Upper lobe of right lung (tissue), 1 donor: ENCODE measurements at regions not wholly inside any gene's neighbourhood (a gene's known extent, or its start where the extent isn't known, plus 50 kb on each side); places are given as distances from the start of the nearest gene placed in this dataset.

Experiments
- ATAC-seq: fragments of 200-7000 bp; cut with Tn5 transposase; one replicate; pipeline ENCODE4 v1.9.1; 2020; ENCODE audit warnings: mild to moderate bottlenecking, moderate library complexity
- DNase-seq: peaks from one replicate; pipeline ENCODE4 v3.0.0-alpha.2; 2020
- H3K27ac ChIP-seq: fragments of 200-600 bp; one replicate; pipeline ENCODE4 v1.8.0; 2022
- H3K27me3 ChIP-seq: fragments of 200-600 bp; one replicate; pipeline ENCODE4 v1.8.0; 2022; ENCODE audit warnings: mild to moderate bottlenecking
- H3K36me3 ChIP-seq: fragments of 200-600 bp; one replicate; pipeline ENCODE4 v1.8.0; 2022
- H3K4me1 ChIP-seq: fragments of 200-600 bp; one replicate; pipeline ENCODE4 v1.8.0; 2022
- H3K4me3 ChIP-seq: fragments of 200-600 bp; one replicate; pipeline ENCODE4 v1.8.0; 2022; ENCODE audit warnings: mild to moderate bottlenecking
- H3K9me3 ChIP-seq: fragments of 200-600 bp; one replicate; pipeline ENCODE4 v1.8.0; 2022
- CTCF ChIP-seq: fragments of 200-600 bp; IDR thresholded peaks from one replicate; pipeline ENCODE4 v1.8.0; 2022; ENCODE audit warnings: antibody characterized with exemption
- intact Hi-C: fragments of 100-400 bp; cut with DNase I; formaldehyde crosslinking; loops from one replicate; pipeline ENCODE4 v1.11.0; 2022
- donor health status: DM: no; HTN: yes; CAD: no; lungs with severe emphysema.

GRCh38 chr14:66140963-66141362, 345.2 kb upstream of the CCDC196 start:
- no peak overlapping the region for H3K27ac ChIP-seq
- no peak for ATAC-seq
- no peaks in the 10 kb centered on the region for H3K9me3 ChIP-seq
- no peaks in the 10 kb centered on the region for H3K4me1 ChIP-seq
- H3K27me3 ChIP-seq: no peaks in the 10 kb centered on the region
- H3K36me3 ChIP-seq: no peaks in the 10 kb centered on the region
- no peak overlapping the region for H3K4me3 ChIP-seq
- intact Hi-C loops: no loop called here
- no peak for DNase-seq
- TF ChIP-seq CTCF: no peak

- Histone ChIP-seq H3K27ac (no peak overlapping the region), H3K36me3 (no peaks in the 10 kb centered on the region), H3K4me3 (no peak overlapping the region), H3K27me3 (no peaks in the 10 kb centered on the region), H3K9me3 (no peaks in the 10 kb centered on the region), H3K4me1 (no peaks in the 10 kb centered on the region)
- DNase-seq: no peak
- intact Hi-C loops: no loop called here
- peak; percentile 27 for ATAC-seq
- TF ChIP-seq CTCF: no peak
Measured at GRCh38 chr14:66141733-66142132, 344.4 kb upstream of the CCDC196 start.

- Histone ChIP-seq H3K9me3 (no peaks in the 10 kb centered on the region), H3K36me3 (no peaks in the 10 kb centered on the region), H3K27me3 (no peaks in the 10 kb centered on the region), H3K4me3 (no peak overlapping the region), H3K27ac (no peak overlapping the region), H3K4me1 (no peaks in the 10 kb centered on the region)
- DNase-seq (no peak), ATAC-seq (no peak)
- TF ChIP-seq CTCF: no peak
- intact Hi-C loops: no loop called here
Measured at GRCh38 chr14:66143387-66144112, 342.6 kb upstream of the CCDC196 start.

- no peak for TF ChIP-seq CTCF
- ATAC-seq (no peak), DNase-seq (no peak)
- Histone ChIP-seq H3K4me1 (no peaks in the 10 kb centered on the region), H3K4me3 (no peak overlapping the region), H3K36me3 (no peaks in the 10 kb centered on the region), H3K27ac (no peak overlapping the region), H3K27me3 (no peaks in the 10 kb centered on the region), H3K9me3 (no peaks in the 10 kb centered on the region)
- intact Hi-C loops: no loop called here
Measured at GRCh38 chr14:66152302-66152701, 333.9 kb upstream of the CCDC196 start.

GRCh38 chr14:66152747-66153146, 333.4 kb upstream of the CCDC196 start:
- DNase-seq (no peak), ATAC-seq (no peak)
- Histone ChIP-seq H3K27me3 (no peaks in the 10 kb centered on the region), H3K27ac (no peak overlapping the region), H3K4me1 (no peaks in the 10 kb centered on the region), H3K36me3 (no peaks in the 10 kb centered on the region), H3K9me3 (no peaks in the 10 kb centered on the region), H3K4me3 (no peak overlapping the region)
- intact Hi-C loops: no loop called here
- TF ChIP-seq CTCF: no peak

- ATAC-seq (no peak), DNase-seq (no peak)
- intact Hi-C loops: no loop called here
- Histone ChIP-seq H3K9me3 (no peaks in the 10 kb centered on the region), H3K27ac (no peak overlapping the region), H3K27me3 (no peaks in the 10 kb centered on the region), H3K4me3 (no peak overlapping the region), H3K36me3 (no peaks in the 10 kb centered on the region), H3K4me1 (no peaks in the 10 kb centered on the region)
- no peak for TF ChIP-seq CTCF
Measured at GRCh38 chr14:66163023-66163422, 323.1 kb upstream of the CCDC196 start.
